ENCODE measurements at regions not wholly inside any gene's neighbourhood (a gene's known extent, or its start where the extent isn't known, plus 50 kb on each side); places are given as distances from the start of the nearest gene placed in this dataset.
"Not testable (repeated sequence)": the region's sequence is repeated elsewhere in the genome, so short reads cannot be mapped to it uniquely, and the experiment has no call there.

GRCh38 chr12:91502208-91502607 lies 319.6 kb upstream of the DCN start:
- DNase-seq = no peak

- DNase-seq = no peak
Observed at GRCh38 chr12:91496337-91496736, 313.7 kb upstream of the DCN start.

GRCh38 chr12:91493308-91493707 lies 310.7 kb upstream of the DCN start:
- DNase-seq = no peak

GRCh38 chr12:91492648-91493047 lies 310.0 kb upstream of the DCN start:
- DNase-seq = no peak

- DNase-seq = no peak
Observed at GRCh38 chr12:91490667-91491311, 308.2 kb upstream of the DCN start.

- DNase-seq = no peak
Observed at GRCh38 chr12:91483471-91483985, 300.9 kb upstream of the DCN start.

GRCh38 chr12:91482231-91482630 lies 299.6 kb upstream of the DCN start:
- no peak for DNase-seq

GRCh38 chr12:91478500-91478899 lies 295.9 kb upstream of the DCN start:
- DNase-seq = no peak

- no peak for DNase-seq
Observed at GRCh38 chr12:91467686-91468085, 285.1 kb upstream of the DCN start.

GRCh38 chr12:91461061-91461460 lies 278.4 kb upstream of the DCN start:
- DNase-seq = no peak

- DNase-seq = peak; percentile 22 to 70
Observed at GRCh38 chr12:91460469-91460868, 277.9 kb upstream of the DCN start.

- DNase-seq = no peak
Observed at GRCh38 chr12:91455321-91455720, 272.7 kb upstream of the DCN start.

- DNase-seq = no peak
Observed at GRCh38 chr12:91454179-91454578, 271.6 kb upstream of the DCN start.

GRCh38 chr12:91452464-91452863 lies 269.8 kb upstream of the DCN start:
- not testable (repeated sequence) for DNase-seq

GRCh38 chr12:91441993-91442952 lies 259.7 kb upstream of the DCN start:
- DNase-seq = no peak

GRCh38 chr12:91441246-91441645 lies 258.6 kb upstream of the DCN start:
- DNase-seq = no peak

GRCh38 chr12:91434081-91434480 lies 251.5 kb upstream of the DCN start:
- DNase-seq = no peak

GRCh38 chr12:91432755-91433154 lies 250.1 kb upstream of the DCN start:
- no peak for DNase-seq

- DNase-seq = no peak
Observed at GRCh38 chr12:91432089-91432488, 249.5 kb upstream of the DCN start.

- DNase-seq = no peak
Observed at GRCh38 chr12:91424506-91424905, 241.9 kb upstream of the DCN start.

- DNase-seq = no peak
Observed at GRCh38 chr12:91423693-91424050, 241.1 kb upstream of the DCN start.

GRCh38 chr12:91422811-91423692 lies 240.4 kb upstream of the DCN start:
- DNase-seq = no peak

GRCh38 chr12:91422127-91422526 lies 239.5 kb upstream of the DCN start:
- DNase-seq = no peak
